Lower leg skin (tissue), 4 donors: ENCODE measurements at regions not wholly inside any gene's neighbourhood (a gene's known extent, or its start where the extent isn't known, plus 50 kb on each side); places are given as distances from the start of the nearest gene placed in this dataset.

Experiments used
- DNase-seq, 2 donors: peaks; one replicate each; pipeline ENCODE4 v3.0.0-alpha.2; 2019; ENCODE audit warnings: low spot score in 2 of 2
- H3K4me3 ChIP-seq: fragments of 200-600 bp; sonication (generic); 2 replicates; pipeline ENCODE4 v1.5.1; 2017; ENCODE audit warnings: mild to moderate bottlenecking, low read depth; ENCODE audit not compliant: poor library complexity, severe bottlenecking
- CTCF ChIP-seq, 3 donors: fragments of 450-650 bp; IDR thresholded peaks; one replicate each; pipeline ENCODE4 v1.5.1; 2016; ENCODE audit warnings: antibody characterized with exemption in 3 of 3, mild to moderate bottlenecking in 3 of 3, moderate library complexity in 2 of 3
- POLR2A ChIP-seq, 2 donors: fragments of 450-650 bp; IDR thresholded peaks; one replicate each; pipeline ENCODE4 v1.6.1; 2016 to 2017; ENCODE audit warnings: antibody characterized with exemption in 2 of 2, mild to moderate bottlenecking in 1 of 2, moderate library complexity in 1 of 2
- WGBS, 2 donors: methylation state at CpG; one replicate each; pipeline ENCODE4 v1.1.5; 2018; 5-methylcytosine and 5-hydroxymethylcytosine counted together
- intact Hi-C: fragments of 100-400 bp; cut with DNase I; formaldehyde crosslinking; loops from one replicate; pipeline ENCODE4 v1.15.0; 2023; ENCODE audit warnings: low total_unique reads

GRCh38 chr9:104412238-104412637 is 91.8 kb upstream of the OR13F1 start:
- no peak overlapping the region for H3K4me3 ChIP-seq
- TF ChIP-seq POLR2A (IDR thresholded peaks at IDR 0.05) (no peak), CTCF (IDR thresholded peaks at IDR 0.05) (no peak)
- intact Hi-C loops = no loop called here
- no peak for DNase-seq

GRCh38 chr9:104416470-104416869 is 87.6 kb upstream of the OR13F1 start:
- H3K4me3 ChIP-seq = no peak overlapping the region
- intact Hi-C loops = no loop called here
- TF ChIP-seq POLR2A (IDR thresholded peaks at IDR 0.05) = no peak
- no peak for TF ChIP-seq CTCF (IDR thresholded peaks at IDR 0.05)
- DNase-seq = no peak

GRCh38 chr9:104417296-104417695 is 86.8 kb upstream of the OR13F1 start:
- intact Hi-C loops = no loop called here

GRCh38 chr9:104429031-104429546 is 75.0 kb upstream of the OR13F1 start:
- no peak overlapping the region for H3K4me3 ChIP-seq
- WGBS, 2 donors = 61 to 75% methylated on average over 1 to 2 of the region's 2 CpGs
- TF ChIP-seq CTCF (IDR thresholded peaks at IDR 0.05) = no peak
- no peak for TF ChIP-seq POLR2A (IDR thresholded peaks at IDR 0.05)
- intact Hi-C loops = no loop called here
- no peak for DNase-seq

More at GRCh38 chr9:104417296-104417695, 86.8 kb upstream of the OR13F1 start:
- H3K4me3 ChIP-seq = no peak overlapping the region
- TF ChIP-seq CTCF (IDR thresholded peaks at IDR 0.05) (no peak), POLR2A (IDR thresholded peaks at IDR 0.05) (no peak)
- WGBS, 2 donors = 77 to 88% methylated on average over 1 of the region's 1 CpG
- DNase-seq = no peak

- intact Hi-C loops = no loop called here
- WGBS, 2 donors = 77 to 88% methylated on average over 4 of the region's 4 CpGs
- DNase-seq = no peak
- H3K4me3 ChIP-seq = no peak overlapping the region
- TF ChIP-seq CTCF (IDR thresholded peaks at IDR 0.05) (no peak), POLR2A (IDR thresholded peaks at IDR 0.05) (no peak)
Measured at GRCh38 chr9:104435059-104435458, 69.0 kb upstream of the OR13F1 start.

GRCh38 chr9:104448036-104448435 is 56.0 kb upstream of the OR13F1 start:
- no peak for DNase-seq
- no peak for TF ChIP-seq POLR2A (IDR thresholded peaks at IDR 0.05)
- no peak for TF ChIP-seq CTCF (IDR thresholded peaks at IDR 0.05)
- intact Hi-C loops = no loop called here
- 50 to 60% methylated on average over 5 of the region's 5 CpGs for WGBS, 2 donors
- no peak overlapping the region for H3K4me3 ChIP-seq
